Gastroesophageal sphincter (tissue), 4 donors: ENCODE measurements at regions not wholly inside any gene's neighbourhood (a gene's known extent, or its start where the extent isn't known, plus 50 kb on each side); places are given as distances from the start of the nearest gene placed in this dataset.

Experiments
- ATAC-seq: fragments of 150-250 bp; one replicate; pipeline ENCODE4 v1.9.1; 2016; ENCODE audit warnings: mild to moderate bottlenecking, moderate library complexity
- H3K27ac ChIP-seq, 4 donors: fragments of 200-600 bp; sonication (generic) in 3 of 4; 1 replicate in 3 of 4; 2 replicates in 1 of 4; pipeline ENCODE4 v1.5.1; 2016 to 2019
- H3K27me3 ChIP-seq: fragments of 200-600 bp; sonication (generic); one replicate; pipeline ENCODE4 v1.5.1; 2019
- H3K36me3 ChIP-seq, 2 donors: fragments of 200-600 bp; sonication (generic); one replicate each; pipeline ENCODE4 v1.5.1; 2019; ENCODE audit warnings: control low read depth in 1 of 2
- H3K4me1 ChIP-seq, 3 donors: fragments of 200-600 bp; sonication (generic); 1 replicate in 2 of 3; 2 replicates in 1 of 3; pipeline ENCODE4 v1.5.1; 2016 to 2019; ENCODE audit warnings: control low read depth in 2 of 3
- H3K4me3 ChIP-seq, 2 donors: fragments of 200-600 bp; sonication (generic); one replicate each; pipeline ENCODE4 v1.5.1; 2019; ENCODE audit warnings: mild to moderate bottlenecking in 1 of 2, moderate library complexity in 1 of 2
- H3K9me3 ChIP-seq, 3 donors: fragments of 200-600 bp; sonication (generic); one replicate each; pipeline ENCODE4 v1.5.1; 2017 to 2019; ENCODE audit warnings: control low read depth in 2 of 3
- EP300 ChIP-seq: sonication (generic); formaldehyde crosslinking; IDR thresholded peaks from one replicate; pipeline ENCODE4 v1.6.1; 2017; ENCODE audit warnings: antibody characterized with exemption, mild to moderate bottlenecking
- POLR2A ChIP-seq, 2 donors: fragments of 450-650 bp; IDR thresholded peaks; one replicate each; pipeline ENCODE4 v1.6.1; 2017; ENCODE audit warnings: antibody characterized with exemption in 2 of 2, mild to moderate bottlenecking in 2 of 2, moderate library complexity in 1 of 2
- POLR2AphosphoS5 ChIP-seq: sonication (generic); formaldehyde crosslinking; IDR thresholded peaks from one replicate; pipeline ENCODE4 v1.6.1; 2017; ENCODE audit warnings: antibody characterized with exemption
- WGBS, 2 donors: methylation state at CpG; one replicate each; pipeline ENCODE4 v1.1.5; 2018; ENCODE audit warnings: low coverage in 1 of 2; 5-methylcytosine and 5-hydroxymethylcytosine counted together
- TF ChIP-seq, protein P1 (sequence below), 4 experiments: fragments of 200-600 bp in 2 of 4; fragments of 450-650 bp in 2 of 4; sonication (generic) in 1 of 4; IDR thresholded peaks; one replicate each; pipeline ENCODE4 v1.5.1; 2017 to 2019; ENCODE audit warnings: antibody characterized with exemption in 4 of 4, mild to moderate bottlenecking in 2 of 4, moderate library complexity in 2 of 4

DNA sequence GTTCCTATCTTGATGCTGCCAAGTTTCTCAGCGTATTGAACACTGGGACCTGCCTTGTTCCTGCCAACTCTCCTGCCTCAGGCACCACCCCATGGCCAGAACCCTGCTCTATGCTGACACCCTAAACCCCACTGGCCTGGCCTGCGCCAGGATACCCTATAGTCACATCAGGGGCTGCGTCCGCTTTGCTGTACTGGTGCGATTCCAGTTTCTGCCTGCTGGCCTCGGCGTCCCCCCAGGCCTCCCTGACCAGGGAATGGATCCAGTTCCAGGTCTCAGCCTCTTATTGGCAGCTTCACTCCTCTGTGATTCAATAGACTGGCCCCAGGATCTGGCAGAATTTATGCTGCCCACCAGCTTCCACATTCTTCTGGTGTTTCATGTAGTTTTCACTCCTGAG, 55.0 kb downstream of the GPR6 start:
- ATAC-seq: no peak

DNA sequence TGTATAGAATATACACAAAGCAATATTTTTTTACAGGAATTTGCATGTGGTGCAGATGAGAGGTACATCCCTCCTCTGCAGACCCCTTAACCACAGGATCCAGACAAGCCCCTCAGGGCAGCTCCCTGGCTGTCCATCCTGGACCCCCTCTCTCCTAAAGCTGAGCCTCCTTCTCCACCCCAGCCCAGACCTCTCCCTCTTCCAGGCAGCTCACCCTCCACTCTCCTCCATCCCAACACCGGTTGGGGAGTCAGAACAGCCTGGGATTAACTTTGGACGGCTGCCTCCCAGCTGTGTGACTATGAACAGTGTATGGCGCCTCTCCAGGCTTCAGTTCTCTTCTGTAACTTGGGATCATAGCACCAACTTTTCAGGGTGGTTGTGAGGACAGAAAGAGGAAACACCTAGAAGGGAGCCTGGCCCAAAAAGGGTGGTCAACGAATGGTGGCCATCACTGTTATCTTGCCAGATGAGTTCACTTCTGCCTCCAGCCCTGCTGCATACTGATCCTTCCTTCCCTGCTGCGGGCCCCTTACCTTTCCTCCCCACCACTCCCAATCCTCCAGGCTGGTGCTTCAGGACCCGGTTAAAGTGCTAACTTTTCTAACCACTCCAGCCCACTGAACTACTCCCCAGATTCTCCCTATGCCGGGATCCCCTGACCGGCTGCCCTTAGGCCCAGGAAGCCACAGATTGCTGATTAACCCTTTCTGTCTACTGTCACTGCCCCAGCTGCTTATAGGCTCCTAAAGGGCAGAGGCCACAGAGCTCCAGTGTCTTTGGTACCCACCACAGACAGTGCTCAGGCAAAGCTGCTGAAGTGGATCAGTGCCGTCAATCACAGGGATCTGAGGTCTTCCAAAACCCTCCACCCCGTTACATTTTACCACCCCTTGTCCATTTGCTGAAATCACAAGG, 55.9 kb downstream of the GPR6 start:
- Histone ChIP-seq H3K4me3 (no peak overlapping the region), H3K36me3 (no peaks in the 10 kb centered on the region), H3K9me3 (no peaks in the 10 kb centered on the region), H3K27ac (no peak overlapping the region), H3K27me3 (no peaks in the 10 kb centered on the region), H3K4me1 (no peaks in the 10 kb centered on the region)
- WGBS, 2 donors: 57 to 89% methylated on average over 2 to 5 of the region's 10 CpGs
- TF ChIP-seq, protein P1, sequence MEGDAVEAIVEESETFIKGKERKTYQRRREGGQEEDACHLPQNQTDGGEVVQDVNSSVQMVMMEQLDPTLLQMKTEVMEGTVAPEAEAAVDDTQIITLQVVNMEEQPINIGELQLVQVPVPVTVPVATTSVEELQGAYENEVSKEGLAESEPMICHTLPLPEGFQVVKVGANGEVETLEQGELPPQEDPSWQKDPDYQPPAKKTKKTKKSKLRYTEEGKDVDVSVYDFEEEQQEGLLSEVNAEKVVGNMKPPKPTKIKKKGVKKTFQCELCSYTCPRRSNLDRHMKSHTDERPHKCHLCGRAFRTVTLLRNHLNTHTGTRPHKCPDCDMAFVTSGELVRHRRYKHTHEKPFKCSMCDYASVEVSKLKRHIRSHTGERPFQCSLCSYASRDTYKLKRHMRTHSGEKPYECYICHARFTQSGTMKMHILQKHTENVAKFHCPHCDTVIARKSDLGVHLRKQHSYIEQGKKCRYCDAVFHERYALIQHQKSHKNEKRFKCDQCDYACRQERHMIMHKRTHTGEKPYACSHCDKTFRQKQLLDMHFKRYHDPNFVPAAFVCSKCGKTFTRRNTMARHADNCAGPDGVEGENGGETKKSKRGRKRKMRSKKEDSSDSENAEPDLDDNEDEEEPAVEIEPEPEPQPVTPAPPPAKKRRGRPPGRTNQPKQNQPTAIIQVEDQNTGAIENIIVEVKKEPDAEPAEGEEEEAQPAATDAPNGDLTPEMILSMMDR (IDR thresholded peaks at IDR 0.05): no peak
- TF ChIP-seq EP300 (no peak), POLR2AphosphoS5 (no peak), POLR2A (IDR thresholded peaks at IDR 0.05) (no peak)
- ATAC-seq: no peak

More for the DNA sequence above, 55.0 kb downstream of the GPR6 start:
- H3K36me3 ChIP-seq: no peaks in the 10 kb centered on the region
- WGBS, 2 donors: 100% methylated on average over 1 to 3 of the region's 7 CpGs
- H3K9me3 ChIP-seq: no peaks in the 10 kb centered on the region
- H3K4me3 ChIP-seq: no peak overlapping the region
- no peak for TF ChIP-seq POLR2AphosphoS5
- no peak for TF ChIP-seq EP300
- TF ChIP-seq POLR2A (IDR thresholded peaks at IDR 0.05): no peak
- TF ChIP-seq, protein P1 (IDR thresholded peaks at IDR 0.05): no peak
- no peaks in the 10 kb centered on the region for H3K27me3 ChIP-seq
- H3K27ac ChIP-seq: no peak overlapping the region
- H3K4me1 ChIP-seq: no peaks in the 10 kb centered on the region

DNA sequence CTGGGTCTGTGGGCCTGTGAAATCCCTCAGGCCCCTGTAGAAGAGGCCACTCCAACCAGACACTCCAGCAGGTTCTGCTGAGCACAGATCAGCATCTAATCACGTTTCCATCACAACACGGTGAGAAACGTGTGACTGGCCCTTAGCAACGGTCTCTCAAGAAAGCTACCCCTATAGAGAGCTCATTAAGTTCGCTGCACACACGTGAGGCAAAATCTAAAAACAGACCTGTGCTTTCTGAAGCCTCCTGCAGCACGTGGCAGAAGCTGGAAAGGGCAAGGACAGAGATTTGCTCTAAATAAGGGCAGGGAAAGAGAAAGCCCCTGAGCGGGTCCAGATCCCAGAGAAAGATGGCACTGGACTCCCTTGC, 56.5 kb downstream of the GPR6 start:
- H3K9me3 ChIP-seq: no peaks in the 10 kb centered on the region
- H3K36me3 ChIP-seq: no peaks in the 10 kb centered on the region
- ATAC-seq: no peak
- no peaks in the 10 kb centered on the region for H3K4me1 ChIP-seq
- no peak overlapping the region for H3K4me3 ChIP-seq
- no peak overlapping the region for H3K27ac ChIP-seq
- H3K27me3 ChIP-seq: no peaks in the 10 kb centered on the region
- 70% methylated on average over 2 of the region's 8 CpGs for WGBS, 2 donors
- TF ChIP-seq EP300 (no peak), POLR2A (IDR thresholded peaks at IDR 0.05) (no peak), POLR2AphosphoS5 (no peak)
- TF ChIP-seq, protein P1 (IDR thresholded peaks at IDR 0.05): no peak

DNA sequence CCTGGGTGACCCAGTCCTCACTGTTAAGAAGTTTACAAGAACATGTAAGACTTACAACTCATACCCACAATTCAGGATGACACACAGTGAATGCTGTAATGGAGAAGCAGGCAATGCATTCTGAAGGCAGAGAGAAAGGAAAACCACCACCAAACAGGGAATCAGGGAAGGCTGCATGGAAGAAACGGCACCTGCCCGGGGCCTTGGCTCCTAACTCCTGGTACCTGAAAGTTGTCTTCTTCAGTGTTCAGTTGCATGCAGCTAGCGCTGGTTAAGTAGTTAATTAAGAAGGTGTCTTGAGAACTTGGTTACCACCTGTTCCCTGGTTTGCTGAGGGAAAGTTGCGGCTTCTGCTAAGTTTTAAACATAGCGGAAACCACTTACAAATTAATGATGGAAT, 57.2 kb downstream of the GPR6 start:
- H3K36me3 ChIP-seq: no peaks in the 10 kb centered on the region
- no peaks in the 10 kb centered on the region for H3K9me3 ChIP-seq
- no peaks in the 10 kb centered on the region for H3K4me1 ChIP-seq
- H3K27me3 ChIP-seq: no peaks in the 10 kb centered on the region
- H3K27ac ChIP-seq: no peak overlapping the region
- 82 to 100% methylated on average over 3 to 4 of the region's 5 CpGs for WGBS, 2 donors
- TF ChIP-seq EP300: no peak
- TF ChIP-seq, protein P1 (IDR thresholded peaks at IDR 0.05): no peak
- H3K4me3 ChIP-seq: no peak overlapping the region
- ATAC-seq: no peak
